ENCODE measurements at regions not wholly inside any gene's neighbourhood (a gene's known extent, or its start where the extent isn't known, plus 50 kb on each side); places are given as distances from the start of the nearest gene placed in this dataset.

- no peak for DNase-seq
Measured at GRCh38 chr14:98278800-98279199, 993.2 kb downstream of the BCL11B start.

- no peak for DNase-seq
Measured at GRCh38 chr14:98280436-98280835, 991.6 kb downstream of the BCL11B start.

- DNase-seq: no peak
Measured at GRCh38 chr14:98288825-98289224, 983.2 kb downstream of the BCL11B start.

- no peak for DNase-seq
Measured at GRCh38 chr14:98290596-98290995, 981.4 kb downstream of the BCL11B start.

- DNase-seq: no peak
Measured at GRCh38 chr14:98292191-98292590, 979.8 kb downstream of the BCL11B start.

GRCh38 chr14:98293576-98293975, 978.4 kb downstream of the BCL11B start:
- DNase-seq: no peak

GRCh38 chr14:98296895-98297294, 975.1 kb downstream of the BCL11B start:
- no peak for DNase-seq

GRCh38 chr14:98297567-98297966, 974.4 kb downstream of the BCL11B start:
- DNase-seq: no peak

- DNase-seq: no peak
Measured at GRCh38 chr14:98298481-98299244, 973.3 kb downstream of the BCL11B start.

- DNase-seq: no peak
Measured at GRCh38 chr14:98301681-98302080, 970.3 kb downstream of the BCL11B start.

GRCh38 chr14:98304574-98304973, 967.4 kb downstream of the BCL11B start:
- no peak for DNase-seq

GRCh38 chr14:98309591-98309990, 962.4 kb downstream of the BCL11B start:
- no peak for DNase-seq

- DNase-seq: no peak
Measured at GRCh38 chr14:98312006-98312405, 960.0 kb downstream of the BCL11B start.

- DNase-seq: no peak
Measured at GRCh38 chr14:98321841-98322240, 950.2 kb downstream of the BCL11B start.

- no peak for DNase-seq
Measured at GRCh38 chr14:98323836-98324235, 948.2 kb downstream of the BCL11B start.

- no peak for DNase-seq
Measured at GRCh38 chr14:98325761-98326160, 946.2 kb downstream of the BCL11B start.

- no peak for DNase-seq
Measured at GRCh38 chr14:98328496-98328895, 943.5 kb downstream of the BCL11B start.

GRCh38 chr14:98334186-98334585, 937.8 kb downstream of the BCL11B start:
- no peak for DNase-seq

GRCh38 chr14:98341211-98341610, 930.8 kb downstream of the BCL11B start:
- no peak for DNase-seq

GRCh38 chr14:98345161-98345560, 926.8 kb downstream of the BCL11B start:
- DNase-seq: no peak

- no peak for DNase-seq
Measured at GRCh38 chr14:98347686-98348085, 924.3 kb downstream of the BCL11B start.

GRCh38 chr14:98348505-98348904, 923.5 kb downstream of the BCL11B start:
- no peak for DNase-seq

GRCh38 chr14:98350213-98350612, 921.8 kb downstream of the BCL11B start:
- DNase-seq: no peak

GRCh38 chr14:98364961-98365360, 907.0 kb downstream of the BCL11B start:
- no peak for DNase-seq

GRCh38 chr14:98366429-98366828, 905.6 kb downstream of the BCL11B start:
- no peak for DNase-seq

Measured in OCI-M1 (cell line).